HFFc6 (cell line): ENCODE measurements at regions not wholly inside any gene's neighbourhood (a gene's known extent, or its start where the extent isn't known, plus 50 kb on each side); places are given as distances from the start of the nearest gene placed in this dataset.

ENCODE experiments used
- DNase-seq: peaks from one replicate; pipeline ENCODE4 v3.0.0-alpha.2; 2018
- H3K27ac Mint-ChIP-seq: 2 replicates; pipeline ENCODE4 v1.8.0; 2020; ENCODE audit warnings: mild to moderate bottlenecking, mixed read lengths
- H3K27me3 Mint-ChIP-seq: 2 replicates; pipeline ENCODE4 v1.8.0; 2021; ENCODE audit warnings: mild to moderate bottlenecking, moderate library complexity, mixed read lengths; ENCODE audit not compliant: insufficient read depth
- H3K36me3 Mint-ChIP-seq: 2 replicates; pipeline ENCODE4 v1.8.0; 2021; ENCODE audit warnings: low read depth, mixed read lengths
- H3K4me1 Mint-ChIP-seq: 2 replicates; pipeline ENCODE4 v1.8.0; 2020; ENCODE audit warnings: low read depth, mixed read lengths
- H3K4me3 Mint-ChIP-seq: 2 replicates; pipeline ENCODE4 v1.8.0; 2020; ENCODE audit warnings: mild to moderate bottlenecking, moderate library complexity, mixed read lengths
- H3K9me3 Mint-ChIP-seq: 2 replicates; pipeline ENCODE4 v1.8.0; 2020; ENCODE audit warnings: mild to moderate bottlenecking, mixed read lengths
- CTCF ChIP-seq: fragments of 200-600 bp; sonication (generic); IDR thresholded peaks from 2 replicates; pipeline ENCODE4 v1.5.0; 2021; ENCODE audit warnings: antibody characterized with exemption, mild to moderate bottlenecking

GRCh38 chr21:32190493-32191144 is 88.2 kb downstream of the MIS18A start:
- H3K27me3 Mint-ChIP-seq, result peaks cover 8% of the 10 kb centered on the region; the same call in 1 of the 2 replicates
- no peak overlapping the region for H3K27ac Mint-ChIP-seq
- no peak for TF ChIP-seq CTCF
- peaks cover 10% of the 10 kb centered on the region for H3K36me3 Mint-ChIP-seq
- peaks cover 34% of the 10 kb centered on the region for H3K9me3 Mint-ChIP-seq
- no peaks in the 10 kb centered on the region for H3K4me1 Mint-ChIP-seq
- H3K4me3 Mint-ChIP-seq, result no peak overlapping the region
- no peak for DNase-seq

DNA sequence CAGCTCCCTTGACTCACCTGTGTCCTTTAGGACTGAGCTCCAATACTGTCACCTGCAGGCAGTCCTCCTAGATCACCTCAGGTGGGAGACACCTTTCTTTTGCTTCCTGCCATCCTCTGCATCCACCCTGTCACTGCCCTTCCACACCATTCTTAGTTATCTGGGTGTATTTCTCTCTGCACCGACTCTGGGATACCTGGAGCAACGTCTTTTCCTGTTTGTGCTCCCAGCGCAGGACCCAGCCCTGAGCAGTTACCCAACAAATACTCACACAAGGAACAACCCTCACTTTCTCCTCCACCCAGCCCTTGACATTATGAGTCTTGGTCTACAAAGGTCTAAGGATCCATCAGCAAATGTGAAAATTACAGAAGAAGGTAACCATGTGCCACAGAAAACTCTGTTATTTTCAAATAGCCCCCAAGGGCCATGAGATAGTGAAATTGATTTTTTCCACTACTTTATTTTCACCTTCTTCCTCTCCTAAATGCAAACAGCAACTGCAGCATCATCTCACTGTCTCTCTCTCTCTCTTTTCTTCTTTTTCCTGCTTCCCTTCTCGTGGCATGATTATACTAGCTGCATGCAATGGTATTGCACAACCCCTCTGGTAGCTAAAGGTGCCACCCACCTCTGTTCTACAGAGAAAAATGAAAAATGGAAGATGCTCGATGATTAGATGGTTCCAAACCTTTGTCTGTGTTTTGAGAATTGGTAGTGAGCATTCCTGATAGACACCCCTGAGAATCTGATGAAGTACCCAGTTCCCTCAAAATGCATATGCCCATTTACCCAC is 89.0 kb downstream of the MIS18A start:
- DNase-seq, result no peak
- TF ChIP-seq CTCF, result no peak
- peaks cover 37% of the 10 kb centered on the region for H3K9me3 Mint-ChIP-seq
- peaks cover 11% of the 10 kb centered on the region for H3K36me3 Mint-ChIP-seq
- no peak overlapping the region for H3K27ac Mint-ChIP-seq
- H3K27me3 Mint-ChIP-seq, result peaks cover 8% of the 10 kb centered on the region; the same call in 1 of the 2 replicates
- no peaks in the 10 kb centered on the region for H3K4me1 Mint-ChIP-seq
- no peak overlapping the region for H3K4me3 Mint-ChIP-seq

DNA sequence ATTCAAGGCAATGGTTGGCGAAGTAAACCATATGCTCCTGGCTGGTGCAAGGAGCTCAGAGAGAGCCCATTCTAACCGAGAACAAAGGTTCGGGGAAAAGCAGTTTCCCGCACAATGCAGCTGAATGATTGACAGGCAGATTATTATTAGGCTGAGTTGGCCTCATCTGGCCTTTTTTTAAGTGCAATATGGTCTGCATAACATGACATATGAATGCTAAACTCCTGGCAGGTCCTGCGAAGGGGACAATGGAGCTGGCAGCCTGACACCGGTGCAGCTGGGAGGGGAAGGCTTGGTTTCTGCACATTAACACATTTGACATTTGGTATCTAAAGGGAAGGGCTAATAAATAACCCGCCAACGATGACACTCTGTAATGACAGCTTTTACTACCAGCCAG is 92.0 kb downstream of the MIS18A start:
- no peak for DNase-seq
- Mint-ChIP-seq H3K27ac (no peak overlapping the region), H3K9me3 (peaks cover 51% of the 10 kb centered on the region), H3K36me3 (peaks cover 11% of the 10 kb centered on the region), H3K27me3 (peaks cover 5% of the 10 kb centered on the region; the same call in 1 of the 2 replicates), H3K4me1 (no peaks in the 10 kb centered on the region), H3K4me3 (no peak overlapping the region)
- TF ChIP-seq CTCF, result no peak

- no peak for DNase-seq
- Mint-ChIP-seq H3K27ac (no peak overlapping the region), H3K4me3 (no peak overlapping the region), H3K36me3 (peaks cover 11% of the 10 kb centered on the region), H3K4me1 (no peaks in the 10 kb centered on the region), H3K9me3 (peaks cover 54% of the 10 kb centered on the region), H3K27me3 (peaks cover 5% of the 10 kb centered on the region; the same call in 1 of the 2 replicates)
- TF ChIP-seq CTCF, result no peak
Observed at GRCh38 chr21:32185726-32186125, 93.1 kb downstream of the MIS18A start.

- peaks cover 11% of the 10 kb centered on the region for H3K36me3 Mint-ChIP-seq
- no peak for DNase-seq
- H3K4me1 Mint-ChIP-seq, result no peaks in the 10 kb centered on the region
- peaks cover 58% of the 10 kb centered on the region for H3K9me3 Mint-ChIP-seq
- peaks cover 5% of the 10 kb centered on the region; the same call in 1 of the 2 replicates for H3K27me3 Mint-ChIP-seq
- no peak overlapping the region for H3K27ac Mint-ChIP-seq
- H3K4me3 Mint-ChIP-seq, result no peak overlapping the region
- no peak for TF ChIP-seq CTCF
Observed at GRCh38 chr21:32185103-32185502, 93.7 kb downstream of the MIS18A start.
